ENCODE measurements at regions not wholly inside any gene's neighbourhood (a gene's known extent, or its start where the extent isn't known, plus 50 kb on each side); places are given as distances from the start of the nearest gene placed in this dataset.

DNA sequence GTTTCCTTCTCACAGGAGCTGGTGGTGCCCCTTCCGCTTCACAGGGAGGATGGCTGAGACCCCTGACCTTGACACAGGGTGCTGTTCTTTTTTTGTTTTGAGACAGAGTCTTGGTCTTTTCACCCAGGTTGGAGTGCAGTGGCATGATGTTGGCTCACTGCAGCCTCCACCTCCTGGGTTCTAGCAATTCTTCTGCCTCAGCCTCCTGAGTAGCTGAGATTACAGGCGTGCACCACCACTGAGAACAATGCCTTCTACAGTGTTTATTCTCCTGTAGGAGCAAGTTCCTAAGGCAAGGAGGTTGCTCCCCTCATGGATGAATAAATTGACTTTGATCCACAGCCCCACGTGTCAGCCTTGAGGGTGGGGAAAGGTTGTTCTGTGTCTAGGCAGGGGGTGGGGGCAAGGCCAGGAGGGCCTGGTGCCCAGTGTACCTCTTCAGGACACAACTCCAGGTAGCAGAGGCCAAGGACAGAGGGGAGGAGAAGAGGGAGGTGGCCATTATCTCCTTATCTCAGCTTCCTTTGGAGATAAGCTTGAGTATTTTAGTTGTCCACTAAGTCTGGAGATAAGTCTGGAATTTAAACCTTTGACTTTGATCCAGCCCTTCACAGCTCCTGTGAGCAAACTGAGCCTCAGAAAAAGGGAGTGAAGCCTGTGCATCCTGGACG lies 159.4 kb downstream of the SEC14L1 start:
- Mint-ChIP-seq H3K36me3 (peaks cover 4% of the 10 kb centered on the region), H3K4me1 (ENCODE audit: unreplicated experiment) (peaks cover 39% of the 10 kb centered on the region), H3K4me3 (no peak overlapping the region), H3K27ac (peak overlapping the region; percentile 23), H3K9me3 (no peaks in the 10 kb centered on the region), H3K27me3 (no peaks in the 10 kb centered on the region)
- TF ChIP-seq, protein P1, sequence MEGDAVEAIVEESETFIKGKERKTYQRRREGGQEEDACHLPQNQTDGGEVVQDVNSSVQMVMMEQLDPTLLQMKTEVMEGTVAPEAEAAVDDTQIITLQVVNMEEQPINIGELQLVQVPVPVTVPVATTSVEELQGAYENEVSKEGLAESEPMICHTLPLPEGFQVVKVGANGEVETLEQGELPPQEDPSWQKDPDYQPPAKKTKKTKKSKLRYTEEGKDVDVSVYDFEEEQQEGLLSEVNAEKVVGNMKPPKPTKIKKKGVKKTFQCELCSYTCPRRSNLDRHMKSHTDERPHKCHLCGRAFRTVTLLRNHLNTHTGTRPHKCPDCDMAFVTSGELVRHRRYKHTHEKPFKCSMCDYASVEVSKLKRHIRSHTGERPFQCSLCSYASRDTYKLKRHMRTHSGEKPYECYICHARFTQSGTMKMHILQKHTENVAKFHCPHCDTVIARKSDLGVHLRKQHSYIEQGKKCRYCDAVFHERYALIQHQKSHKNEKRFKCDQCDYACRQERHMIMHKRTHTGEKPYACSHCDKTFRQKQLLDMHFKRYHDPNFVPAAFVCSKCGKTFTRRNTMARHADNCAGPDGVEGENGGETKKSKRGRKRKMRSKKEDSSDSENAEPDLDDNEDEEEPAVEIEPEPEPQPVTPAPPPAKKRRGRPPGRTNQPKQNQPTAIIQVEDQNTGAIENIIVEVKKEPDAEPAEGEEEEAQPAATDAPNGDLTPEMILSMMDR (conservative IDR thresholded peaks at IDR 0.05), result no peak
- no peak for DNase-seq (ENCODE audit: extremely low spot score, unreplicated experiment)

DNA sequence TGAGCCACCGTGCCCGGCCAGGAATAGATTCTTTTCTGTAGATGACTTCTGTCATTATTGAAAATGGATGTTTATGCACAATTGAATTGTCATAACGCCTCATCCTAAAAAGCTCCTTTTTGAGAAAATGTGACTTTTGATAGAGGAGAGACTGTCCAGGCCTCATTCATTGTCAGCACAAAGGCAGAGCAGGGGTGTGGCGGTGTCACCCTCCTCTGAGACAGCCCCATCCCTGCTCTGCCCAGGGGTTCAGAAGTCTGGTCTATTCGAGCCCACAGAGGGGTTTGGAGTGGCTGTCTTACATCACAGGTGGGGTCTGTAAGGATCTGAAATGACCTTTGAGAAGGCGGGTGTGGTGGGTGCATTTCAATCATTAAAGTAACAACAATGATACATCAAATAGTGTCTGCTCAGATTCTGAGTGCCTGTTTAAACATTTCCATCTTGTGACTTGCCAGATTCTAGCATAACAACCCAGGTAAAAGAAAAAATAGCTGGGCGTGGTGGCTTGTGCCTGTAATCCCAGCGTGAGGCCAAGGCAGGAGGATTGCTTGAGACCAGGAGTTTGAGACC lies 161.0 kb downstream of the SEC14L1 start:
- TF ChIP-seq, protein P1 (conservative IDR thresholded peaks at IDR 0.05), result no peak
- peak overlapping the region; percentile 83 for H3K27ac Mint-ChIP-seq
- DNase-seq (ENCODE audit: extremely low spot score, unreplicated experiment), result no peak
- H3K36me3 Mint-ChIP-seq, result peaks cover 2% of the 10 kb centered on the region
- H3K4me1 Mint-ChIP-seq (ENCODE audit: unreplicated experiment), result peaks cover 31% of the 10 kb centered on the region
- no peaks in the 10 kb centered on the region for H3K27me3 Mint-ChIP-seq
- H3K4me3 Mint-ChIP-seq, result no peak overlapping the region
- no peaks in the 10 kb centered on the region for H3K9me3 Mint-ChIP-seq

DNA sequence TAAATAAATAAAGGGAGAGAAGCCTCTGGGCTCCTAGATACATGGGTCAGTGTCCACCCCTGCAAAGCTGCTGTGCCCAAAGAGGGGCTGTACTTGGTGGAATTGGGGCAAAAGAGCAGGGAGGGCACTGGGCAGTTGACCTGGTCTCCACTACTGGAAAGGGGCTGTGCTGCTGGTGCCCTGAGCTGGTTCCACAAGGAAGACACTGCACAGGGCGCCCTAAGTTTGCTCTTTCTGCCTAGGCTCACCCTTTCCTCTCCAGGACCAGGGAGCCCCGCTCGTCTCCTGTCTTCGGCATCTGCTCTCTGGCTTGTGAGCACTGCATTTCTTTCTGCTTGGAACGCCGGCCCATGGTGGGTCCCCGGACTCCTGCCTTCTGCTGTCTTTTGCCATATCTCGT lies 161.9 kb downstream of the SEC14L1 start:
- Mint-ChIP-seq H3K36me3 (no peaks in the 10 kb centered on the region), H3K9me3 (no peaks in the 10 kb centered on the region), H3K27ac (no peak overlapping the region), H3K4me1 (ENCODE audit: unreplicated experiment) (peaks cover 28% of the 10 kb centered on the region), H3K4me3 (no peak overlapping the region), H3K27me3 (no peaks in the 10 kb centered on the region)
- TF ChIP-seq, protein P1 (conservative IDR thresholded peaks at IDR 0.05), result no peak
- DNase-seq (ENCODE audit: extremely low spot score, unreplicated experiment), result no peak

DNA sequence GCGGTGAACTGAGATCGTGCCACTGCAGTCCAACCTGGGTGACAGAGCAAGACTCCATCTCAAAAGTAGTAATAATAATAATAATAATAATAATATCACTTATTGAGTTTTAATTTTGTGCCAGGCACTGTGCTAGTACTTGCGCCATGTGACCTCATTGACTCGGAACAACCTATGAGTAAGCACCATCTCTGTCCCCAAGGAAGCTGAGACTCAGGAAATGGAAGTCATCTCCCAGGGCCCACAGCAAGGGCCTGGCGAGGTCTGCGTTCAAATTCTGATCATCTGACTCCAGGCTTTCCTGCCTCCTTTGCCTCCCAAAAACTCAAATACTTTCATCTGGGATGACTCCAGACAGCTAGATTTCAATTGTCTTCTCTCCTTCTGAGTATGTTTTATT lies 162.9 kb downstream of the SEC14L1 start:
- Mint-ChIP-seq H3K36me3 (no peaks in the 10 kb centered on the region), H3K27ac (peak overlapping the region; percentile 25), H3K27me3 (no peaks in the 10 kb centered on the region), H3K9me3 (no peaks in the 10 kb centered on the region), H3K4me1 (ENCODE audit: unreplicated experiment) (peaks cover 21% of the 10 kb centered on the region), H3K4me3 (no peak overlapping the region)
- TF ChIP-seq, protein P1 (conservative IDR thresholded peaks at IDR 0.05), result no peak
- DNase-seq (ENCODE audit: extremely low spot score, unreplicated experiment), result no peak

DNA sequence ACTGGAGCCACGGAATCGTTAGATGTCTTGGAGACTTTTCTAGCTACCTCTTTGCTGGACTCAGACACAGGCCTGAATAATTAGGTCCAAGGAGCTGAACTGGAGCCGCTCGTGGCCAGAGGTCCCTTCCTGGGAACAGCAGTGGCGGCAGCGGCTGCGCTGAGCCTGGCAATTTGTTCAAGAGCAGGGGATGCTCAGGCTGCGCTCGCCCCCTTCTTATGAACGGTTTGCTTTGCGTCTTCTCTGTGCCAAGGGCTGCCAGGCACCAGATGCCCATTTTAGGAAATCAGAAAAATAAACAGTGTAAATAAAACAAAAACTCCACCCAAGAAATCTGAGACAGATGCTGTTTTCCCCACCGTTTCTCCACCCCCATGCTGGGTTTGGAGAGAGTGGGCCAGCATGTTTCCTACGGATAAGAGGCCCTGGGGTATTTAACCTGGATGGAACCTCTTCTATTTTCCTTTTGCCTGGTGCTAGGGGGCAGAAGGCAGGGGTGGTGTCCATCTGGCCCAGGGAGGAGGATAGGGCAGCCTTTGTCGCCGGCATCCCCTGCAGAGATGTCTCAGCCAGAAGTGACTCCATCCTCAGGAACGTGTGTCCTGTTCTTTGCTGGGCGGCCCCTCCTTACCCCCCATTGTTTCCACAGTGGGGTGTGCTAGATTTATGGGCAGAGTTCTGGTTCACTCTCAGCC lies 163.4 kb downstream of the SEC14L1 start:
- DNase-seq (ENCODE audit: extremely low spot score, unreplicated experiment), result no peak
- no peak overlapping the region for H3K4me3 Mint-ChIP-seq
- no peaks in the 10 kb centered on the region for H3K27me3 Mint-ChIP-seq
- H3K9me3 Mint-ChIP-seq, result no peaks in the 10 kb centered on the region
- H3K27ac Mint-ChIP-seq, result peak overlapping the region; percentile 25
- TF ChIP-seq, protein P1 (conservative IDR thresholded peaks at IDR 0.05), result no peak
- no peaks in the 10 kb centered on the region for H3K36me3 Mint-ChIP-seq
- peaks cover 22% of the 10 kb centered on the region for H3K4me1 Mint-ChIP-seq (ENCODE audit: unreplicated experiment)
